ENCODE measurements at regions not wholly inside any gene's neighbourhood (a gene's known extent, or its start where the extent isn't known, plus 50 kb on each side); places are given as distances from the start of the nearest gene placed in this dataset.
"Not testable (repeated sequence)": the region's sequence is repeated elsewhere in the genome, so short reads cannot be mapped to it uniquely, and the experiment has no call there.

DNA sequence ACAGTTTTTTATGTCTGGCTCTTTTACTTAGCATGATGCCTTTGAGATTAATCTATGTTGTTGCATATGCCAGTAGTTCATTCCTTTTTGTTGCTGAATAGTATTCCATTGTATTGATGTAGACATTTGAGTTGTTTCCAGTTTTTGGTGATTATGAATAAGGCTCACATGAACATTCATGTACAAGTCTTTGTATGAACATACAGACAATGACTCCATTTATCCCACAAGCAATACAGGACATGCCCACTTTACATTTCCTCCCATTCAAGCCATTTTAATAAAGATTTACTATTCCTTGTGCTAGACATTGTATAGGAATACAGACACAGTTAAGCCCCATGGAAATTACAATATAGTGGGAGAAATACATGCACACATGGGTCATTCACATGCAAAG is 118.0 kb downstream of the TRIM43 start:
- H4K91ac ChIP-seq (ENCODE audit: insufficient read depth, low read depth, low read length): no peak overlapping the region
- no peak overlapping the region for H3K23ac ChIP-seq (ENCODE audit: low read depth, low read length)
- dilution Hi-C loops (cut with HindIII; ENCODE audit: low sequenced_read_pairs, unreplicated experiment): no loop called here
- H3K9me3 ChIP-seq (ENCODE audit: control insufficient read depth, insufficient read depth, low read length): no peaks in the 10 kb centered on the region
- DNase-seq: no peak
- intact Hi-C loops (cut with micrococcal nuclease): no loop called here
- H2AK9ac ChIP-seq (replicated peaks; ENCODE audit: low read depth, low read length, poor library complexity): no peak overlapping the region
- no peak overlapping the region for H2AFZ ChIP-seq (replicated peaks; ENCODE audit: low read length, poor library complexity)
- no peak for TF ChIP-seq MXI1 (IDR thresholded peaks at IDR 0.05; ENCODE audit: borderline replicate concordance, low read depth, low read length)
- TF ChIP-seq MAZ (IDR thresholded peaks at IDR 0.05; ENCODE audit: borderline replicate concordance, low read depth, low read length): no peak
- TF ChIP-seq NFE2L2 (IDR thresholded peaks at IDR 0.05; ENCODE audit: low read depth, low read length): no peak
- TF ChIP-seq, protein P1, sequence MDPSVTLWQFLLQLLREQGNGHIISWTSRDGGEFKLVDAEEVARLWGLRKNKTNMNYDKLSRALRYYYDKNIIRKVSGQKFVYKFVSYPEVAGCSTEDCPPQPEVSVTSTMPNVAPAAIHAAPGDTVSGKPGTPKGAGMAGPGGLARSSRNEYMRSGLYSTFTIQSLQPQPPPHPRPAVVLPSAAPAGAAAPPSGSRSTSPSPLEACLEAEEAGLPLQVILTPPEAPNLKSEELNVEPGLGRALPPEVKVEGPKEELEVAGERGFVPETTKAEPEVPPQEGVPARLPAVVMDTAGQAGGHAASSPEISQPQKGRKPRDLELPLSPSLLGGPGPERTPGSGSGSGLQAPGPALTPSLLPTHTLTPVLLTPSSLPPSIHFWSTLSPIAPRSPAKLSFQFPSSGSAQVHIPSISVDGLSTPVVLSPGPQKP (IDR thresholded peaks at IDR 0.05; ENCODE audit: borderline replicate concordance, low read depth, low read length): no peak
- no peaks in the 10 kb centered on the region for H4K20me1 ChIP-seq (ENCODE audit: insufficient read depth, low read length)
- no peak overlapping the region for H2BK20ac ChIP-seq (ENCODE audit: low read depth, low read length)
- no peak overlapping the region for H3K4me2 ChIP-seq (ENCODE audit: low read depth, low read length)
- H3K4me1 ChIP-seq (ENCODE audit: control insufficient read depth, insufficient read depth, low read length): no peaks in the 10 kb centered on the region
- H4K8ac ChIP-seq (ENCODE audit: low read depth in 2 of 2, low read length in 2 of 2): no peak overlapping the region
- H2BK120ac ChIP-seq (ENCODE audit: low read depth, low read length): no peak overlapping the region
- no peak overlapping the region for H2BK15ac ChIP-seq (ENCODE audit: low read depth, low read length)
- no peak overlapping the region for H3K56ac ChIP-seq (ENCODE audit: extremely low read depth, insufficient read depth, low read length)
- POLR2A ChIA-PET (ENCODE audit: unreplicated experiment): no interaction called here
- H3K18ac ChIP-seq (ENCODE audit: low read depth, low read length): no peak overlapping the region
- H3K4ac ChIP-seq (ENCODE audit: low read depth, low read length): no peak overlapping the region
- no peak overlapping the region for H2BK5ac ChIP-seq (ENCODE audit: low read depth, low read length, poor library complexity, severe bottlenecking)
- no TSS peak for BruUV-seq (replicated peaks)
- no peak overlapping the region for H3K9ac ChIP-seq (ENCODE audit: low read depth, low read length)
- H2AK5ac ChIP-seq (ENCODE audit: low read depth, low read length): no peak overlapping the region
- H3K79me1 ChIP-seq (ENCODE audit: low read depth in 1 of 2, low read length in 2 of 2): no peaks in the 10 kb centered on the region
- H4K5ac ChIP-seq (ENCODE audit: low read depth, low read length): no peak overlapping the region
- no peak overlapping the region for H3K4me3 ChIP-seq (ENCODE audit: insufficient read depth, low read depth, low read length)
- peaks cover 7% of the 10 kb centered on the region for H3K27me3 ChIP-seq (ENCODE audit: control insufficient read depth, insufficient read depth, low read length)
- in situ Hi-C loops (cut with MboI; ENCODE audit: low sequenced_read_pairs): no loop called here
- CTCF ChIA-PET: no interaction called here
- no peak overlapping the region for H3K14ac ChIP-seq (replicated peaks; ENCODE audit: low read depth, low read length)
- ATAC-seq (ENCODE audit: low read depth): no peak
- no peak overlapping the region for H3K27ac ChIP-seq (ENCODE audit: insufficient read depth, low read length)
- H3K36me3 ChIP-seq (ENCODE audit: control insufficient read depth, insufficient read depth, low read length): no peaks in the 10 kb centered on the region
- H3K9me1 ChIP-seq (ENCODE audit: insufficient read depth, low read length): no peaks in the 10 kb centered on the region

DNA sequence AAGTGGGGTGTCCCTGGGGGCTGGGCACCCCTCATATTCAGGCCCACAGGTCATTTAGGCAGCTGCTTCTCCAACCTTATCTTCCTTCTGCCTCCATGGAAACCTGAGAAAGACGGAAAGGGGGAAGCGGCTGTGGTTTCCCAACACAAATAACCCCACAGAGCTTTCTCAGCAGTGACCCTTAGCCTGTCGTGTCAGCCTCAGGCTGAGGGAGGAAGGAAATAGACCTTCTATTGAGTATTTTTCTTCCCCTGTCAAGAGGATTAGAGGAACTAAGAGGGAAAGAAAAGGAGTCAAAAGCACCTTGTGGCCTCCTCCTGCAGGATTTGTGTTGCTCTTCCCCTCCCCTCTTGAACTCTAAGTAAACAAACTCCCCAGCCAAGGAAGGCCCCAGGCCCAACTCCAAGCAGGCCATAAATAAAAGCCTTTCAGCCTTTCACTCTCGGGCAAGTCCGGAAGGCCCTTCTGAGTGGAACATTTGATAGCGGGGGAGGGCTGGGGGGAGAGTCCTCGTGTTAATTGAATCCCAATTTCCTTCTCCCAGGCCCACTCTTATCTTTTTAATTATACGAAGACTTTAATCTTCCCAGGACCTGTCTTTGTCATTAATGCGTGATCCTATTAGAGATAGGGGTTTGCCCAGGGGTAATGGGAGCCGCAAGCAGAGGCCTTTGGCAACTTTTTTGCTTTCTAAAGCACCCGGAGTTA is 121.8 kb downstream of the TRIM43 start:
- H4K91ac ChIP-seq (ENCODE audit: insufficient read depth, low read depth, low read length); BruUV-seq (replicated peaks); H3K36me3 ChIP-seq (ENCODE audit: control insufficient read depth, insufficient read depth, low read length); H3K56ac ChIP-seq (ENCODE audit: extremely low read depth, insufficient read depth, low read length); H3K9me3 ChIP-seq (ENCODE audit: control insufficient read depth, insufficient read depth, low read length); H2AFZ ChIP-seq (replicated peaks; ENCODE audit: low read length, poor library complexity); H3K4me1 ChIP-seq (ENCODE audit: control insufficient read depth, insufficient read depth, low read length); H4K20me1 ChIP-seq (ENCODE audit: insufficient read depth, low read length); H3K27ac ChIP-seq (ENCODE audit: insufficient read depth, low read length); H2BK20ac ChIP-seq (ENCODE audit: low read depth, low read length); H3K18ac ChIP-seq (ENCODE audit: low read depth, low read length); H2AK5ac ChIP-seq (ENCODE audit: low read depth, low read length); H3K4me2 ChIP-seq (ENCODE audit: low read depth, low read length); H2BK5ac ChIP-seq (ENCODE audit: low read depth, low read length, poor library complexity, severe bottlenecking); dilution Hi-C loops (cut with HindIII; ENCODE audit: low sequenced_read_pairs, unreplicated experiment); in situ Hi-C loops (cut with MboI; ENCODE audit: low sequenced_read_pairs); H3K4ac ChIP-seq (ENCODE audit: low read depth, low read length); H4K5ac ChIP-seq (ENCODE audit: low read depth, low read length); CTCF ChIA-PET; DNase-seq; H3K14ac ChIP-seq (replicated peaks; ENCODE audit: low read depth, low read length); intact Hi-C loops (cut with micrococcal nuclease); H3K79me1 ChIP-seq (ENCODE audit: low read depth in 1 of 2, low read length in 2 of 2); H2BK15ac ChIP-seq (ENCODE audit: low read depth, low read length); H3K9ac ChIP-seq (ENCODE audit: low read depth, low read length); ATAC-seq (ENCODE audit: low read depth); POLR2A ChIA-PET (ENCODE audit: unreplicated experiment); H2BK120ac ChIP-seq (ENCODE audit: low read depth, low read length); H2AK9ac ChIP-seq (replicated peaks; ENCODE audit: low read depth, low read length, poor library complexity); H3K23ac ChIP-seq (ENCODE audit: low read depth, low read length); H3K4me3 ChIP-seq (ENCODE audit: insufficient read depth, low read depth, low read length); H4K8ac ChIP-seq (ENCODE audit: low read depth in 2 of 2, low read length in 2 of 2); H3K9me1 ChIP-seq (ENCODE audit: insufficient read depth, low read length): not testable (repeated sequence)
- peaks cover 20% of the 10 kb centered on the region for H3K27me3 ChIP-seq (ENCODE audit: control insufficient read depth, insufficient read depth, low read length)
- no CpG with 5 or more reads among the region's 11 CpGs for WGBS, 2 experiments (ENCODE audit: extremely low coverage in 2 of 2, insufficient read length in 1 of 2)
